GM12872 (cell line): ENCODE measurements at regions not wholly inside any gene's neighbourhood (a gene's known extent, or its start where the extent isn't known, plus 50 kb on each side); places are given as distances from the start of the nearest gene placed in this dataset.

Experiments used
- TF ChIP-seq, protein P1 (sequence below): IDR thresholded peaks from 3 replicates; pipeline ENCODE4 v1.5.1; 2011; ENCODE audit warnings: low read depth, mild to moderate bottlenecking, low read length, moderate library complexity; ENCODE audit not compliant: insufficient read depth

GRCh38 chr7:124202546-124202945, 169.7 kb upstream of the TMEM229A start:
- TF ChIP-seq, protein P1, sequence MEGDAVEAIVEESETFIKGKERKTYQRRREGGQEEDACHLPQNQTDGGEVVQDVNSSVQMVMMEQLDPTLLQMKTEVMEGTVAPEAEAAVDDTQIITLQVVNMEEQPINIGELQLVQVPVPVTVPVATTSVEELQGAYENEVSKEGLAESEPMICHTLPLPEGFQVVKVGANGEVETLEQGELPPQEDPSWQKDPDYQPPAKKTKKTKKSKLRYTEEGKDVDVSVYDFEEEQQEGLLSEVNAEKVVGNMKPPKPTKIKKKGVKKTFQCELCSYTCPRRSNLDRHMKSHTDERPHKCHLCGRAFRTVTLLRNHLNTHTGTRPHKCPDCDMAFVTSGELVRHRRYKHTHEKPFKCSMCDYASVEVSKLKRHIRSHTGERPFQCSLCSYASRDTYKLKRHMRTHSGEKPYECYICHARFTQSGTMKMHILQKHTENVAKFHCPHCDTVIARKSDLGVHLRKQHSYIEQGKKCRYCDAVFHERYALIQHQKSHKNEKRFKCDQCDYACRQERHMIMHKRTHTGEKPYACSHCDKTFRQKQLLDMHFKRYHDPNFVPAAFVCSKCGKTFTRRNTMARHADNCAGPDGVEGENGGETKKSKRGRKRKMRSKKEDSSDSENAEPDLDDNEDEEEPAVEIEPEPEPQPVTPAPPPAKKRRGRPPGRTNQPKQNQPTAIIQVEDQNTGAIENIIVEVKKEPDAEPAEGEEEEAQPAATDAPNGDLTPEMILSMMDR = no peak

- TF ChIP-seq, protein P1 = no peak
These were observed 169.0 kb upstream of the TMEM229A start for GRCh38 chr7:124201768-124202349.

DNA sequence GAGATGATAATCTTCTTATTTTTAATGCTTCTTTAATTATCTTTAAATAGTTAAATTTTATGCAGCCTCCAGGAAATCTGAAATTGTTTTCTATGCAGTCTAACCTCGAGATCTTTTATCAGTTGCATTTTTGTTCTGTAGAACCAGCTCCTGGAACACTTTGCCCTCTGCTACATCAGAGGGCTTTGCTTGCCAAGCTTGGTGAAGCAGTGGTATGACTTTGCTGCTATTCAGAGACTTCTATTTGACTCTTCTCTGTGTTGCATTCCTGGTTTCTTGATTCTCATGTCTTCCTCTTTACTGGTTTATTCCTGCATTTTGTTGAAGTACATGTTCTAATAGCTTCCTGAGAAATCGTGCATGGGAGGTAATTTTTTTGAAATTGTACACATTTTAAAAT, 163.7 kb upstream of the TMEM229A start:
- TF ChIP-seq, protein P1 = no peak

GRCh38 chr7:124192885-124193284, 160.0 kb upstream of the TMEM229A start:
- TF ChIP-seq, protein P1 = no peak

DNA sequence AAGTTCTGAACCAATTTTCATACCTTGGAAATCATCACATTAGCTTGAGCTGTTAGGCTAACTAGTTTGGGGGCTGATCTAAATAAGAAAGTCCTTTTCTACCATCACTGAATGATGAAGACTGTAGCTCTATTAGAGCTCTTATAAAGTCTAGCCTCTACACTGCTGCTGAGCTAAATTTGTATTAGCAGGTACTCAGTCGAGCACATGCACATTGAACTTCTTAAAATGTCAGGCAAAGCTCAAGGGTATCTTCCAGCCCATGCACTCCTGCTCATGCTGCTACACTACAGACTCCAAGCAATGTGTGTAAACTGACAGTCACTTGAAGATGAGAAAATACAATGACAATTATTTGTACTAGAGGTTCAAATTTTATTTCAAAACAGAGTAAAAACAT, 158.8 kb upstream of the TMEM229A start:
- TF ChIP-seq, protein P1 = no peak

GRCh38 chr7:124191030-124191429, 158.2 kb upstream of the TMEM229A start:
- TF ChIP-seq, protein P1 = no peak

DNA sequence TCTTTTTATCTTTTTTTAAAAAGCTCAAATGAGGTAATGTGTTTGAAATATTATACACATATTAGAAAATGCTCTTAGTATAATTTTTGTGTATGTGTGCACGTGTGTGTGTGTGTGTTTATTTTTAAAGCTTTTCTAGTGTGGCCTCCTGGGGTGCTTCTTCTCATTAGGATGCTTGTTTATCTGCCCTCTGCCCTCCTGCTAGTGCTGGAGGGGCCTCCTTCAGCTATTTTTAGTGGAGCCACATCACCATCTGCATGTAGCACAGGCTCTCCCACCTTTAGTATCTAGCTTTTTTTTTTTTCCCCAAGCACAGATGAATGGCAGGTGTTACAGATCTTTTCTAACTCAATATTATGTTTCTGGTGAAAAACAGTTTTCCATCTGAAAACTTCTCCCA, 155.7 kb upstream of the TMEM229A start:
- TF ChIP-seq, protein P1 = no peak
